HUES64 (cell line): ENCODE measurements at regions not wholly inside any gene's neighbourhood (a gene's known extent, or its start where the extent isn't known, plus 50 kb on each side); places are given as distances from the start of the nearest gene placed in this dataset.
"Not testable (repeated sequence)": the region's sequence is repeated elsewhere in the genome, so short reads cannot be mapped to it uniquely, and the experiment has no call there.

ENCODE experiments used
- H3K27ac ChIP-seq: 2 replicates; pipeline ENCODE4 v1.7.0; 2013; ENCODE audit warnings: low read depth, low read length, inconsistent platforms
- H3K27me3 ChIP-seq: 2 replicates; pipeline ENCODE4 v1.6.1; 2013; ENCODE audit warnings: mild to moderate bottlenecking, low read length; ENCODE audit not compliant: insufficient read depth
- H3K36me3 ChIP-seq: 2 replicates; pipeline ENCODE4 v1.6.1; 2013; ENCODE audit warnings: mild to moderate bottlenecking, low read length; ENCODE audit not compliant: insufficient read depth
- H3K4me1 ChIP-seq: 2 replicates; pipeline ENCODE4 v1.6.1; 2013; ENCODE audit warnings: mild to moderate bottlenecking, low read length, moderate library complexity; ENCODE audit not compliant: insufficient read depth
- H3K4me3 ChIP-seq: 2 replicates; pipeline ENCODE4 v1.5.1; 2013; ENCODE audit warnings: mild to moderate bottlenecking, low read length, moderate library complexity
- H3K9ac ChIP-seq: 2 replicates; pipeline ENCODE4 v1.6.1; 2013; ENCODE audit warnings: mild to moderate bottlenecking, low read depth, low read length
- H3K9me3 ChIP-seq: 2 replicates; pipeline ENCODE4 v1.6.1; 2013; ENCODE audit warnings: low read depth, low read length; ENCODE audit not compliant: insufficient read depth
- WGBS: fragments of 150-250, 120-280 bp; methylation state at CpG from one replicate; pipeline ENCODE4 v1.1.7; 2013; ENCODE audit warnings: missing lambda C conversion rate; 5-methylcytosine and 5-hydroxymethylcytosine counted together

DNA sequence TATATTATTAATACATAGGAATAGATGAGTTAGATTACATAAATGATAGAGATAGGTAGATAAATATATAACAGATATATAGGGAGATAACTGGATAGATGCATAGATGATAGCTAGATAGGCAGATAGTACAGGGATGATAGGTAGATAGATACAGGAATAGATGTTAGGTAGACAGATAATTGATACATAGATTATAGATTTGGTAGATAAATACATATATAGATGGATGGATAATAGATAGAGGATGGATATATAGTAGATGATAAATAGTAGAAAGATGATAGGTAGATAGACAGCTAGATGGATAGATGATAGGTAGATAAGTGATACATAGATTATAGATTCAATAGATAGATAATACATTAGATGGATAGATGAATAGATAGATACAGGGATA is 283.6 kb downstream of the SHOX start:
- no peak overlapping the region for H3K27ac ChIP-seq
- no peaks in the 10 kb centered on the region for H3K36me3 ChIP-seq
- H3K27me3 ChIP-seq, result no peaks in the 10 kb centered on the region
- peaks cover under 1% of the 10 kb centered on the region; the same call in 1 of the 2 replicates for H3K9me3 ChIP-seq
- H3K4me1 ChIP-seq, result no peaks in the 10 kb centered on the region
- no peak overlapping the region for H3K4me3 ChIP-seq
- H3K9ac ChIP-seq, result no peak overlapping the region

DNA sequence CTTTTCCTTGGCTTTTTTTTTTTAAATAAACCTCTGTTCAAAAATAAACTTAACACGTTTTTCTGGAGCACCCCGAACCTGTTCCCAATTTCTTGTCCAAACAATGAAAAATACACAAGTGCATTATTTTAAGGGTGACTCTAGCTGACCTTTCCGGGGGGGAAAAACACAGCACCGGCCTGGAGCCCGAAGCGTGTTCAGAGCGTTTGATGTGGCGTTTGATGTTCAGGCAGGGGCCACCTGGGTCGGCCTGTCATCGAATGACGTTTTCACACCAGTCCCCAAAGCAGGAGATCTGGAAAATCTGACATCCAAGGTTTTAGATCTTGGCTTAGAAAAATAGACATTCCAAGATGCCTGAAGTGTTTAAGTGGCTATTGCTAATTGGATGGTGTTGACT is 282.1 kb downstream of the SHOX start:
- Histone ChIP-seq H3K9me3 (peaks cover 3% of the 10 kb centered on the region; the same call in 1 of the 2 replicates), H3K27ac (no peak overlapping the region), H3K4me1 (no peaks in the 10 kb centered on the region), H3K27me3 (no peaks in the 10 kb centered on the region), H3K36me3 (no peaks in the 10 kb centered on the region), H3K4me3 (no peak overlapping the region), H3K9ac (no peak overlapping the region)
- 92% methylated on average over 11 of the region's 11 CpGs for WGBS

GRCh38 chrX:909068-909467 is 278.5 kb downstream of the SHOX start:
- WGBS, result 89% methylated on average over 2 of the region's 2 CpGs
- not testable (repeated sequence) for H3K36me3 ChIP-seq, H3K4me1 ChIP-seq, H3K9ac ChIP-seq, H3K4me3 ChIP-seq, H3K27ac ChIP-seq, H3K9me3 ChIP-seq, H3K27me3 ChIP-seq

DNA sequence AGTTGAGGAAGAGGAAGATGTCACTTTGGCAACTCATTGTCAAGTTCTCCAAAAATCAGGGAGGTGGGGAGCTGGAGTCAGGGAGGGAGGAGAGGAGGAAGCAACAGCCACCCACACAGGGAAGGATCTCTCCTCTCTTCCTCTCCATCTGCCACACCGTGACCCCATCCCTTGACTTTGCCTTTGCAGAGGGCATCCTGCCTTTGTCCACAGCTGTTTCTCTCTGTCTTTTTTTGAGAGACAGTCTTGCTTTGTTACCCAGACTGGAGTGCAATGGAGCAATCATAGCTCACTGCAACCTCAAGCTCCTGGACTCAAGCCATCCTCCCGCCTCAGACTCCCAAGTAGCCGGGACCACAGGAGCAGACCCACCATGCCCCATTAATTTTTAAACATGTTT is 276.0 kb downstream of the SHOX start:
- Histone ChIP-seq H3K27ac (no peak overlapping the region), H3K9ac (no peak overlapping the region), H3K27me3 (no peaks in the 10 kb centered on the region), H3K4me1 (no peaks in the 10 kb centered on the region), H3K36me3 (no peaks in the 10 kb centered on the region), H3K4me3 (no peak overlapping the region), H3K9me3 (peaks cover 3% of the 10 kb centered on the region)
- 89% methylated on average over 3 of the region's 3 CpGs for WGBS

- H3K9me3 ChIP-seq, result peaks cover 6% of the 10 kb centered on the region
- H3K27ac ChIP-seq, result no peak overlapping the region
These were observed 275.4 kb downstream of the SHOX start for GRCh38 chrX:905848-906566.

DNA sequence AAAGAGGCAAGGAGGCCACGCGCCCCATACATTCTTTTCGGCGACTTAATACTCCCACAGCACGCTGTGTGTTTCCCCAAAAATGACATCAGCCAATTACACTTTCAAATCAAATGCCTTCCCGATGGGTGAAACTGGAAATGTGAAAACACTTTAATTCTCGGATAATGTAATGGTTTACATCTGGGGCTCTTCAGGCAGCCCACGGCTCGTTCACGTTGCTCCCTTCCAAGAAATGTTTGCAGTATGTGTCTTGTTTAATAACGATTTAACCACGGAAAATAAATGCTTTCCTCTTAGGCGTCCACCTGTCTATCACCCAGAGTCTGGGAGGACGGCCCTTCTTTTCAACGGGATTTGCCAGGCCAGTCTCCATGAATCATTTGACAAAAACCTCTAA is 272.5 kb downstream of the SHOX start:
- no peaks in the 10 kb centered on the region for H3K36me3 ChIP-seq
- H3K4me3 ChIP-seq, result no peak overlapping the region
- H3K27ac ChIP-seq, result no peak overlapping the region
- WGBS, result 96% methylated on average over 15 of the region's 15 CpGs
- no peaks in the 10 kb centered on the region for H3K27me3 ChIP-seq
- no peaks in the 10 kb centered on the region; the same call in 1 of the 2 replicates for H3K4me1 ChIP-seq
- H3K9ac ChIP-seq, result no peak overlapping the region
- H3K9me3 ChIP-seq, result peaks cover 4% of the 10 kb centered on the region; the same call in 1 of the 2 replicates

More at GRCh38 chrX:905848-906566, 275.4 kb downstream of the SHOX start:
- Histone ChIP-seq H3K9ac (no peak overlapping the region), H3K36me3 (no peaks in the 10 kb centered on the region), H3K4me3 (no peak overlapping the region), H3K4me1 (no peaks in the 10 kb centered on the region), H3K27me3 (no peaks in the 10 kb centered on the region)
- 93% methylated on average over 19 of the region's 19 CpGs for WGBS

DNA sequence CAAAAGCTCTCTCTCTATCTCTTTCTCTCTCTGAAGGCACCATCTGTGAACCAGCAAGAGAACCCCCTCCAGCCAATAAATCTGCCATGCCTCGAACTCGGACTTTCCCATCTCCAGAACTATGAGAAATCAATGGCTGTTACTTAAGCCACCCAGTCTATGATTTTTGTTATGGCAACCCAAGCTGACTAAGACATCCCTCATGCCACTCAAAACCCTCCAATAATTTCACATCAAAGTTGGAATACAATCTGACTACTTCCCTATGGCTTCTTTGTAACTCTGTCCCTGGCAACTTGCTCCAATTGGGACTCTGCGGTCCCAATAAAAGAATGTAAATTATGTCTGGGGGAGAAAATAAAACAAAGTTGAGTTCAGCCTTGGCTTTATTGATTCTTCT is 265.7 kb downstream of the SHOX start:
- Histone ChIP-seq H3K27me3 (no peaks in the 10 kb centered on the region), H3K9me3 (peaks cover 20% of the 10 kb centered on the region), H3K4me1 (no peaks in the 10 kb centered on the region; the same call in 1 of the 2 replicates), H3K4me3 (no peak overlapping the region), H3K36me3 (no peaks in the 10 kb centered on the region), H3K27ac (no peak overlapping the region), H3K9ac (no peak overlapping the region)
- WGBS, result 96% methylated on average over 3 of the region's 3 CpGs

- Histone ChIP-seq H3K36me3 (no peaks in the 10 kb centered on the region), H3K9me3 (peaks cover 18% of the 10 kb centered on the region), H3K4me1 (no peaks in the 10 kb centered on the region), H3K9ac (no peak overlapping the region), H3K4me3 (no peak overlapping the region), H3K27ac (no peak overlapping the region), H3K27me3 (no peaks in the 10 kb centered on the region)
- 96% methylated on average over 4 of the region's 5 CpGs for WGBS
These were observed 259.5 kb downstream of the SHOX start for GRCh38 chrX:889966-890651.

GRCh38 chrX:887724-888123 is 257.1 kb downstream of the SHOX start:
- not testable (repeated sequence) for H3K27me3 ChIP-seq, H3K4me1 ChIP-seq, H3K9ac ChIP-seq, H3K27ac ChIP-seq, H3K4me3 ChIP-seq, H3K36me3 ChIP-seq
- H3K9me3 ChIP-seq, result peaks cover 17% of the 10 kb centered on the region
- 96% methylated on average over 12 of the region's 13 CpGs for WGBS

DNA sequence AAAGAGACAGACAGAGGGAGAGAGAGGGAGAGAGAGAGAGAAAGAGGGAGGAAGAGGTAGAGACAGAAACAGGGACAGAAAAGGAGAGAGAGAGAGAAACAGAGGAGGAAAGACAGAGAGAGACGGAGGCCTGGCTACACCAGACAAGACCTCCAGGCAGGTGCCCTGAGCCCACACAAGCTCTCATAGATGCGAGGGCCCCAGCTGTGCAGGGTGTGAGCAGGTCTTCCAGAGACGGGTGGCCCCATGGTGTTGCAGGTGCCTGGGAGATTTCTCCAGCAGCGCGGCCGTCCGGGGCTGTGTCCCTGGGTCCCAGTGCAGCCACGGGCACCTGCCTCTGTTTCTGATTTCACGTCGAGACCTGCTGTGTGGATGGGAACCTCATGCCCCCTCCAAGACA is 253.0 kb downstream of the SHOX start:
- Histone ChIP-seq H3K9me3 (no peaks in the 10 kb centered on the region), H3K36me3 (no peaks in the 10 kb centered on the region), H3K27ac (no peak overlapping the region), H3K9ac (no peak overlapping the region), H3K4me3 (no peak overlapping the region), H3K27me3 (no peaks in the 10 kb centered on the region), H3K4me1 (no peaks in the 10 kb centered on the region)
- WGBS, result 75% methylated on average over 10 of the region's 10 CpGs

DNA sequence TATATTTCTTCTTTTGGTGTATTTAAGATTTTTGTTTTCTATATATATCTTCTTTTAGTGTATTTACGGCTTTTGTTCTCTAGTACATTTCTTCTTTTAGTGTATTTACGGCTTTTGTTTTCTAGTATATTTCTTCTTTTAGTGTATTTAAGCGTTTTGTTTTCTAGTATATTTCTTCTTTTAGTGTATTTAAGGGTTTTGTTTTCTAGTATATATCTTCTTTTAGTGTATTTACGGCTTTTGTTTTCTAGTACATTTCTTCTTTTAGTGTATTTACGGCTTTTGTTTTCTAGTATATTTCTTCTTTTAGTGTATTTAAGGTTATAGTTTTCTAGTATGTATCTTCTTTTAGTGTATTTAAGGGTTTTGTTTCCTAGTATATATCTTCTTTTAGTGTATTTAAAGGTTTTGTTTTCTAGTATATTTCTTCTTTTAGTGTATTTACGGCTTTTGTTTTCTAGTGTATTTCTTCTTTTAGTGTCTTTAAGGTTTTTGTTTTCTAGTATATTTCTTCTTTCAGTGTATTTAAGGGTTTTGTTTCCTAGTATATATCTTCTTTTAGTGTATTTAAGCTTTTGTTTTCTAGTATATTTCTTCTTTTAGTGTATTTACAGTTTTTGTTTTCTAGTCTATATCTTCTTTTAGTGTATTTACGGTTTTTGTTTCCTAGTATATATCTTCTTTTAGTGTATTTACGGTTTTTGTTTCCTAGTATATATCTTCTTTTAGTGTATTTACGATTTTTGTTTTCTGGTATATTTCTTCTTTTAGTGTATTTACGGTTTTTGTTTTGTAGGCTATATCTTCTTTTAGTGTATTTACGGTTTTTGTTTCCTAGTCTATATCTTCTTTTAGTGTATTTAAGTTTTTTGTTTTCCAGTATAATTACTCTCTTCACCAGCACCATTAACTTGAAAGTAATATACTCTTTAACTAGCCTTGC is 249.4 kb downstream of the SHOX start:
- H3K27me3 ChIP-seq, H3K4me3 ChIP-seq, H3K9ac ChIP-seq, H3K9me3 ChIP-seq, H3K27ac ChIP-seq, H3K36me3 ChIP-seq, H3K4me1 ChIP-seq: not testable (repeated sequence)
- WGBS, result 80% methylated on average over 1 of the region's 11 CpGs
